Testis (tissue), 2 donors: ENCODE measurements at regions not wholly inside any gene's neighbourhood (a gene's known extent, or its start where the extent isn't known, plus 50 kb on each side); places are given as distances from the start of the nearest gene placed in this dataset.

Experiments
- DNase-seq: peaks from one replicate; pipeline ENCODE4 v3.0.0-alpha.2; 2019
- H3K27ac ChIP-seq, 2 donors: fragments of 200-600 bp; sonication (generic); one replicate each; pipeline ENCODE4 v1.5.1; 2019
- H3K27me3 ChIP-seq: fragments of 200-600 bp; sonication (generic); one replicate; pipeline ENCODE4 v1.5.1; 2019
- H3K36me3 ChIP-seq: fragments of 200-600 bp; sonication (generic); one replicate; pipeline ENCODE4 v1.5.1; 2017; ENCODE audit warnings: low read depth; ENCODE audit errors: missing control alignments
- H3K4me1 ChIP-seq: fragments of 200-600 bp; sonication (generic); one replicate; pipeline ENCODE4 v1.5.1; 2019
- H3K4me3 ChIP-seq, 2 donors: fragments of 200-600 bp; sonication (generic); one replicate each; pipeline ENCODE4 v1.5.1; 2017 to 2019
- H3K9me3 ChIP-seq: fragments of 200-600 bp; sonication (generic); one replicate; pipeline ENCODE4 v1.5.1; 2017
- CTCF ChIP-seq, 3 experiments: fragments of 450-650 bp in 2 of 3; fragments of 200-600 bp in 1 of 3; sonication (generic) in 1 of 3; IDR thresholded peaks; one replicate each; pipeline ENCODE4 v1.5.1; 2016 to 2019; ENCODE audit warnings: antibody characterized with exemption in 3 of 3, mild to moderate bottlenecking in 2 of 3, moderate library complexity in 1 of 3
- POLR2A ChIP-seq: fragments of 450-650 bp; IDR thresholded peaks from one replicate; pipeline ENCODE4 v1.6.1; 2017; ENCODE audit warnings: antibody characterized with exemption, mild to moderate bottlenecking, moderate library complexity
- WGBS, 2 donors: methylation state at CpG; one replicate each; pipeline ENCODE4 v1.1.5; 2018; 5-methylcytosine and 5-hydroxymethylcytosine counted together
- intact Hi-C: fragments of 100-400 bp; cut with DNase I; formaldehyde crosslinking; loops from one replicate; pipeline ENCODE4 v1.15.1; 2023; ENCODE audit warnings: low total_unique reads

GRCh38 chr1:232147215-232147614, 482.7 kb downstream of the SIPA1L2 start:
- 81 to 92% methylated on average over 2 of the region's 2 CpGs for WGBS, 2 donors
- H3K4me3 ChIP-seq: no peak overlapping the region
- TF ChIP-seq CTCF (IDR thresholded peaks at IDR 0.05) (no peak), POLR2A (no peak)
- no peaks in the 10 kb centered on the region for H3K9me3 ChIP-seq
- DNase-seq: no peak
- H3K27ac ChIP-seq: no peak overlapping the region
- H3K27me3 ChIP-seq: no peaks in the 10 kb centered on the region
- no peaks in the 10 kb centered on the region for H3K36me3 ChIP-seq
- no peaks in the 10 kb centered on the region for H3K4me1 ChIP-seq
- intact Hi-C loops: no loop called here

GRCh38 chr1:232146514-232146913, 483.4 kb downstream of the SIPA1L2 start:
- no peaks in the 10 kb centered on the region for H3K36me3 ChIP-seq
- no peak for DNase-seq
- WGBS, 2 donors: 85 to 91% methylated on average over 3 of the region's 3 CpGs
- TF ChIP-seq POLR2A: no peak
- no peak for TF ChIP-seq CTCF (IDR thresholded peaks at IDR 0.05)
- H3K27me3 ChIP-seq: no peaks in the 10 kb centered on the region
- H3K4me1 ChIP-seq: no peaks in the 10 kb centered on the region
- intact Hi-C loops: no loop called here
- H3K4me3 ChIP-seq: no peak overlapping the region
- H3K27ac ChIP-seq: no peak overlapping the region
- no peaks in the 10 kb centered on the region for H3K9me3 ChIP-seq

- TF ChIP-seq POLR2A: no peak
- DNase-seq: no peak
- Histone ChIP-seq H3K27ac (no peak overlapping the region), H3K4me1 (no peaks in the 10 kb centered on the region), H3K4me3 (no peak overlapping the region), H3K27me3 (no peaks in the 10 kb centered on the region), H3K36me3 (no peaks in the 10 kb centered on the region), H3K9me3 (no peaks in the 10 kb centered on the region)
- intact Hi-C loops: no loop called here
- WGBS, 2 donors: 78 to 94% methylated on average over 2 of the region's 2 CpGs
Observed at GRCh38 chr1:232145768-232146167, 484.2 kb downstream of the SIPA1L2 start.

GRCh38 chr1:232144696-232145230, 485.2 kb downstream of the SIPA1L2 start:
- intact Hi-C loops: no loop called here
- whole genome bisulfite sequencing, 2 donors: 92 to 94% methylated on average over 8 of the region's 8 CpGs
- Histone ChIP-seq H3K9me3 (no peaks in the 10 kb centered on the region), H3K4me3 (no peak overlapping the region), H3K27me3 (no peaks in the 10 kb centered on the region), H3K4me1 (no peaks in the 10 kb centered on the region), H3K27ac (no peak overlapping the region), H3K36me3 (no peaks in the 10 kb centered on the region)
- TF ChIP-seq CTCF (IDR thresholded peaks at IDR 0.05) (no peak), POLR2A (no peak)
- no peak for DNase-seq

- Histone ChIP-seq H3K9me3 (no peaks in the 10 kb centered on the region), H3K4me3 (no peak overlapping the region), H3K27ac (no peak overlapping the region), H3K4me1 (no peaks in the 10 kb centered on the region), H3K27me3 (no peaks in the 10 kb centered on the region), H3K36me3 (no peaks in the 10 kb centered on the region)
- intact Hi-C loops: no loop called here
- DNase-seq: no peak
- 56 to 59% methylated on average over 3 of the region's 3 CpGs for WGBS, 2 donors
- TF ChIP-seq POLR2A: no peak
- no peak for TF ChIP-seq CTCF (IDR thresholded peaks at IDR 0.05)
Observed at GRCh38 chr1:232143315-232143886, 486.5 kb downstream of the SIPA1L2 start.
